Fibroblast of peridontal ligament (primary cell): ENCODE measurements at regions not wholly inside any gene's neighbourhood (a gene's known extent, or its start where the extent isn't known, plus 50 kb on each side); places are given as distances from the start of the nearest gene placed in this dataset.
"Not testable (repeated sequence)": the region's sequence is repeated elsewhere in the genome, so short reads cannot be mapped to it uniquely, and the experiment has no call there.

ENCODE experiments used
- DNase-seq: peaks from one replicate; pipeline ENCODE4 v3.0.0-alpha.2; 2010; ENCODE audit errors: extremely low read depth

DNA sequence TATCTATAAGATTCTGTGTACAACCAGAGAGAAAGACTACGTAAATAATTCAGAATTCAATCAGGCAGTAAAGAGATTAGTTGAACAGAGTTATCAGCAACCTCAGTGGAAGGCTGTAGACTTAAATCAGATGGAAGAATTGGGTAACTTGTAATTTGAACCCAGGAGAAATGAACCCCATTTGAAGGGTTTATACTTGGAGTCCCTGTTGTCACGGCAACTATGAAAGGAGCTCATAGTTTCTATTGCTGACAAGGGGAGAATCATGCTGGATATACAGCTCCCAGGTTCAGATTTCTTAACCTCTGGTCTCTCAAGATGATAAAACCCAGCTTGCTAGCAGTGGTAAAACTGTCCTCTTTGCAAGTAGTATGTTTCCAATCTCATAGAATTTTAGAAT, 54.4 kb upstream of the BMP4 start:
- DNase-seq = no peak

DNA sequence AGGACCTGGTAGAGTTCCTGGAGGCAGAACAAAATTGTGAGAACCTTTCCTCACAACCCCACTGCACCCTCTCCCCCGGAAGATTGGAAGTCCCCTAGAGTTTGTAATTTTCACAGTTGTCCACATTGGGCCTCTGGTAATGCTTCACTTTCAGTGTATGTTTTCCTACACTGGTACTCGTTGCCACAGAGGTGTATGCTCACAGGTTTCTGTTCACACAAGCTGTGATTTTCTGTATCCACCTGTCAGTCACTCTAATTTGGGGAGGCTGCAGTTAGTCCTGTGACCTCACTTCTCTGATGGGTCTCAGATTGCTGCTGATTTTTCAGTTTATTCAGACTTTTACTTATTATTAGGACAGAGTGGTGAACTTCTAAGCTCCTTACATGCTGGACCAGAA, 66.4 kb upstream of the BMP4 start:
- no peak for DNase-seq

DNA sequence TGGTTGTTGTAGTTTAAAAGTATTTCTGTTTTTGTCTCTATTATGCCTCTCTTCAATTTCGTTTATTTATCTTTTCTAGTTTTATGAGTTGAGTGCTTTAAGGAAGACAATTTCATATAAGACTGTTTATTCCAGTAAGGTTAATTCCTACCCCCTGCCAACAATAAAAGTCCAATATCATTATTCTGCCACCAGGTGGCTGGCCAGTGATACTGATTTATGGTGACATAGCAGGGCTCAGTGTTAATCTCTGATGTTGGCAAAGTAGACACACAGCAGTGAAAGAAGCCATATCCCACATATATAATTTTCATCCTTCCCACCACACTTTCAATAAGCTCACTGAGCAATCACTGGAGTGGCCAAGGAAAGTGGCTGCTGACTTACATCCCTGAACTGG, 69.0 kb upstream of the BMP4 start:
- DNase-seq = peak; percentile 47

DNA sequence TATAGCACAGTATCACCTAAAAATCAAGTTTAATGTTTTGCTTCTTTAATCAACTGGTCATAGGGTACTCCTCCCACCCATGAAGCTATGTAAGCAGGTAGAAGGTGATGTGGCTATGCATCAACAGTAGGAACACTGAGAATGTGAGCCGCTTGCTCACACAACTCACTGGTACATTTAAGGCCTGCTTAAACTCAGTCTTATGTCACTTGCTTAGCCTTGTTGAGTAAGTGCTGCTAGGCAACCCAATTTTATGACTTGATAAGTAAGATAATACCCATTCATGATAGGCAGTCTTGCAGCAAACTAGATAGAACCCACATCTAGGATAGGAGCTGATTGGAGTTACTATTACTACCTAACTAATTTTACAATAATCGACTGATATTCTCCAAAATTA, 70.0 kb upstream of the BMP4 start:
- no peak for DNase-seq

DNA sequence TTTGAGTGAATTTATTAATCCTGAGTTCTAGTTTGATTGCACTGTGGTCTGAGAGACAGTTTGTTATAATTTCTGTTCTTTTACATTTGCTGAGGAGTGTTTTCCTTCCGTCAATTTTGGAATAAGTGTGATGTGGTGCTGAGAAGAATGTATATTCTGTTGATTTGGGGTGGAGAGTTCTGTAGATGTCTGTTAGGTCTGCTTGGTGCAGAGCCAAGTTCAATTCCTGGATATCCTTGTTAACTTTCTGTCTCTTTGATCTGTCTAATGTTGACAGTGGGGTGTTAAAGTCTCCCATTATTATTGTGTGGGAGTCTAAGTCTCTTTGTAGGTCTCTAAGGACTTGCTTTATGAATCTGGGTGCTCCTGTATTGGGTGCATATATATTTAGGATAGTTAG, 74.4 kb upstream of the BMP4 start:
- not testable (repeated sequence) for DNase-seq

DNA sequence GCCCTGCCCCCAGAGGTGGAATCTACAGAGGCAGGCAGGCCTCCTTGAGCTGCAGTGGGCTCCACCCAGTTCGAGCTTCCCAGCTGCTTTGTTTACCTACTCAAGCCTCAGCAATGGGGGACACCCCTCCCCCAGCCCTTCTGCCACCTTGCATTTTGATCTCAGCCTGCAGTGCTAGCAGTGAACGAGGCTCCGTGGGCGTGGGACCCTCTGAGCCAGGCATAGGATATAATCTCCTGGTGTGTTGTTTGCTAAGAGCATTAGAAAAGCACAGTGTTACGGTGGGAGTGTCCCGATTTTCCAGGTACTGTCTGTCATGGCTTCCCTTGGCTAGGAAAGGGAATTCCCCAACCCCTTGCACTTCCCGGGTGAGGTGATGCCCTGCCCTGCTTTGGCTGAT, 76.7 kb upstream of the BMP4 start:
- not testable (repeated sequence) for DNase-seq

DNA sequence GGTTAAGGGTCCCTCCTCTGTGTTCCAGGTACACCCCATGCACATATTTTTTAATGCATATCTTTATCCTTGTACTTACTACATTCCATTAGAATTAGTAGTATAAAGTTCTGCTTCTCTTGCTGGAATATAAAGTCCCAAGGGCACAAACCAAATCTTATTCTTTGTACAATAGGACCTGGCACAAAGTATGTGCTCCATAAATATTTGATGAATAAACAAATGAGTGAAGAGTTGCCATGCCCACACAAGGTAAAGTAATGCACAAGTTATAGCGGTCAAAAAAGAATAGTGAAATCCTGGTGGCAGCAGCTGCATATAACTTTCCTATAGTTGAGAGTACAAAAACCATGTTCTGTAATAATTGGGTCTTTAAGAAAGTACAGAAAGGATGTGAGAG, 82.1 kb upstream of the BMP4 start:
- DNase-seq = no peak

DNA sequence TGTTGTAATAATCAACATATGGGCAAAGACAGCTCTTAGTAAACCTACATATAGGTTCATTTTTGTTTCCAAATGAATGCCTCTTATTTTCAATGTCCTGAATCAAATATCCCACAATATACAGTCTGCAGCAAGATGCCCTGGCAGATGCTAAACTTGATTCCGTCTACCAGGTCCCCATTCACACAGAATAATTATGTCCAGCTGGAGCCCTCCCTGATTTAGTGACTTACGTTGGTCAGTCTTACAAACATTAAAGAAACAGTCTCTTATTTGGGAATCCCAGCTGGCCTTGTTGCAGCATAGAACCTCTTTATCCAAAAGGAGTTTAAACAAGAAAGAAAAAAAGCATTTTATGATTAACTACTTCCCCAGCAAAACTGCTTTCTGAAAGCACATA, 82.7 kb upstream of the BMP4 start:
- no peak for DNase-seq

DNA sequence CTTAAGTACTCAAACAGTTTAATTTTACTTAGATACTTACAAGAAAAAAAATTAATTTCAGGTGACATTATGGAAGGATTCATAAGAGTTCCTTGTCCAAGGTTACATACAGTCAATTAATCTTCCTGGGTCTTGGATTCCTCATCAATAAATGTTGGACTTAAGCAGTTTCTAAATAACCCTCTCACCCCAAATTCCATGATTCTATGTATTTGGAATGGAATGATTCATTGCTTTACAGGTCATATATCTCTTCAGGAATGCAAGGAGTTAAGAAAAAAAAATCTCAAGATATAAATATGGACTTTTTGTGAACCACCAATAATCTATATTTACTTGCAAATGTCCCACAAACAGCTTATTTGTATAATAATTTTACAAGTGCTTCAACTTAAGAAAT, 84.2 kb upstream of the BMP4 start:
- DNase-seq = peak; percentile 19

DNA sequence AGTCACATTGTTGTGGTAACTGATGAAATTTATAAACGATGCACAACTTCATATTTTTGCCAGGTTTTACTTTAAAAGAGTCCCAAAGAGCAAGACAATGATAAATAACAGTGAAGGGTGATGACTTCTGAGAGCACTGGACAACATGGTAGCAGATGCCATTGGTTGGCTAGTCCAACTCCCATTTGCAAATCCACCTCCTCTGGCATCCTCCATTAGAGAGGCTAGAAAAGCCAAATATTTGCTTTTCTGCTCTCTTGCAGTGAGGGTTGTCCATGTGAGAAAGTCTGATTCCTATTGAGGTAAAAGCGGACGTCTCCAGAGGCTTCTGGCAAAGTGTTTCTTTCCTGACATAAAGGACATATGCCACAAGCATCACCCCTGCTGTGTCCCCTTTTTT, 89.6 kb upstream of the BMP4 start:
- DNase-seq = no peak

DNA sequence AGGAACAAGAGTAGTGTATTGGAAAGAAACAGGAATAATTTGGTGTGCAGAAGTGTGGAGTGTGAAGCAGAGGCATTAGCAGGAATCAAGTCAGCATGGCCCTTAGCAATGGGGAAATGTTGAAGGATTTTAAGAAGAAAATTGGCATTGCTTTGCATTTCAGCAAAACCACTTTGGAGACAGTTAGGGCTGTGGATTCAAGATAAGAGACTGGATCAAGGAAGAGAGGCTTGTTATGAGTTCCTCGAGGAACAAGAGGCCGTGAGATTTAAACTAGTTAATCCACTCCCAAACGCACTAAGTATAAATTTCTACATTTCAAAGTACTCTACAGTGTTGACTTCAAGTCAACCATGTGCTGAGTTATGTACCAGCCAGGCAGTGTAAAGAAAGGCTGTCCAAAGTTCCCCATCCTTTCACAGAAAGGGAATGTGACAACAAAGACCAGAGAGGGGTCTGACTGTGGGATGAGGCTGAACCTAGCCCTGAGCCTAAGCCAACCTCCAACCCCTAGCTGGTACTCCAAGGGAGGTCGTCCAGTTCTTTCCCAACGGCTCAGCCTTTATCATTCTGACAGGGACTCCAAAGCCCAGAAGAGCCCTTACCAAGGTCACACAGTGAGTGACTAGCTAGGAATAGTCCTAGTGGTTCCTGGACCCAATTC, 91.2 kb upstream of the BMP4 start:
- no peak for DNase-seq

DNA sequence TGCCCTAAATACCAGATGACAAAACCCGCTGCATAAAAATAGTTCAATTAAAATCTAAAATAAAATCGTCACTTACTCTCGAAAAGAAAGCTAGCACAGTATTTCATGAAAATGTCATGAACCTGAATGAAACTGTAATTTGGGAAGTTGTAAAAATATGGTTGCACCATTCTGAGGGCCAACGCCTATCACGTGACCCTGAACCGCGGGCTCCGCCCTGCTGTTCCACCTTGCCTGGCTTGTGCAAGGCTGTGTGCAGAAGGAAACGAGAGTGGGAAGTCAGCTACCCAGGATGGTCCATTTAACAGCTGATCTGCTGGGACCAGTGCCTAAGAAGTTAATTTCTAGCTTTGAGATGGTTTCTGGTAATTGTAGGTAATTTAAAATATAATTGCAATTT, 91.7 kb upstream of the BMP4 start:
- no peak for DNase-seq

DNA sequence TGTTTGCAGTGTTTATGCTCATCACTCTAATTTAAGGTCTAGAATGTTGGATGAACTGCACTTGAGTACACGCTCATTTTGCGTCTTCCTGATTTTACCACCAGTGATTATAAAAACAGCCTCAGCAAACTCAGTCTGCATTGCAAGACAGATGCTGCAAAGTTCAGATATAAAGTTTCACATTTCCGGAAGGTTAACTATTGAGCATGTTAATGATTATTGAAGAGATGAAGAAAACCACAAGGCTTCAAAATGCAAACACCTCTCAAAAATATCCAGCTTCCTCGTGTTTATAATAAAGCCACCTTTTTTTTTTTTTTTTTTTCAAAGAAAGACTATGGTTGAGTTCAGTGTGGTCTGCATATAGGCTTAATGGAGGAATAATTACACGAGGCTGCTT, 92.1 kb upstream of the BMP4 start:
- DNase-seq = no peak

DNA sequence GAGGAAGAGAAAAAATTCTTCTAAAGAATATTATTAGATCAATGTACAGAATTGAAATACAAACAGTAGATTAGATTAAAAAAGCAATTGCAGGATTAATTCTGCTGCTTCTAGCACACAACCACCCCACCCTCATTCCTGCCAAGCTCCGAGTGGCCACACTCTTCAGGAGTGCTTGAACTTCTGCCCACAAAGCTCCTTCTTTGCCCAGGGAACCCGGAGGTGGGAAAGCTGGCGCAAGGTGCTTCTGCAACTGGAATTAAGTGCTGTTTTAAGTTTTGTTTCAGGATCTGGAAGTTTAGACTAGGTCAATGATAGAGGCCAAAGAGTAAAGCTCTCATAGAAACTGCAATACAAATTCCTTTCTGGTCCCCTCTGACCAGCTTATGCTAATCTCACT, 94.1 kb upstream of the BMP4 start:
- no peak for DNase-seq

DNA sequence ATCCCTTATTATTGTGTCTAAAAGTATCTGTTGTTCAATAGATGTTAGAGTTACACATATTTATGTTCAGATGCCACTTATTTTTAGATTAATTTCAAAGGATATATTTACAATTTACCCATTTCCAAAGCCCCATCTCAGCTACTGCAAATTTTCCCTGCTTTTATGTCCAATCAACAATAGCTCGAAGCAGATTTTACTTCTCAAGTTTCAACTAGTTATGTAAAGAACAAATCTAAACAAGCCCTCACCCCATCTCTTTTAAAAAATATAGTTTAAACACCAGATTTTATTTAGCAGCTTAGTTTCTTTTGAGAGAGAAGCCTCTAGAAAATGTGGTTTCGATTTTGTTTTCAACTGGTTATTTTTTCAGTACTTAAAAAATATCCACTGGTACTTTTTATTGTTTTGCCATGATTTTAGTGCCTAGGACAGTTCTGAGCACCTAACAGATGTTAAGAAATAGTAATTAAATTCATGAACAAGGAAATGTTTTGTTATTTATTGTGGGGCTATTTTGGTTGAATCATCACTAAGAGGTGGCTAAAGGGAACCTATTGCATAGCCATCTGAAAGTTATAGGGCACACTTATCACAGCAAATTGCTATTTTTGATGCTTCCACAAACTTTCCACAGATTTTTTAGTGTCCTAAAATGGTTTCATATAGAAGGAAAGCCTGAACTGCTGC, 96.2 kb upstream of the BMP4 start:
- peak; percentile 9 for DNase-seq

DNA sequence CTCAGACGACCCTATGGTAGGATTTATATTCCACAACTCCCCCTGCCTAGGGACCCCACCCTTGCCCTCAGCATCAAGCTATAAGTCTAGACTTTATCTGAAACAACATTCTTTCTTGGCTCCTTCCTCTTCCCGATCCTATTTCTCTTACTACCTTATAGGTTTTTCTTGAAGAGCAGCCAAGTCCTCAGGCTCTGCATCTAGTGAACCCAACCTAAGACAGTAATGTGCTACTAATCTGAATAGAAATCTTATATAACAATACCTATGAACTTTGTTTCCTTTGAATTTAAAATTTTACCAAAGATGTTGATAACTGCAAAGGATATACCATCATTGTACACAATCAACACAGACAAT, 96.7 kb upstream of the BMP4 start:
- DNase-seq = no peak

DNA sequence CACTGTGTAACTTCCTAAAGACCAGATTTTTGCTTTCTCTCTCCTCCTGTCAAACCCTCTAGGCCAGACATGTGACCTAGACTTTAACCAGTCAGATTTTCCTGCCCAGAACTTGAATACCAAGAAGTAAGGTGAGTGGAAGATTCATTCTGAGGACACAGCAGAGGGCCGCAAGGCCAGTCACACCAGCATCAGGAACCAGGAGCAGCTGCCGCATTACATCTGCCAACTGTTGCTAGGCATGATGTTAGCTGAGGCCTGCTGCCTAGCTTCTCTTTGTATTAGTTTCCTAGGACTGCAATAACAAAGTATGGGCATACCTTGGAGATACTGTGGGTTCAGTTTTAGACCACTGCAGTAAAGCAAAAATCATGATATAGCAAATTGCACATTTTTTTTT, 101.9 kb upstream of the BMP4 start:
- no peak for DNase-seq

DNA sequence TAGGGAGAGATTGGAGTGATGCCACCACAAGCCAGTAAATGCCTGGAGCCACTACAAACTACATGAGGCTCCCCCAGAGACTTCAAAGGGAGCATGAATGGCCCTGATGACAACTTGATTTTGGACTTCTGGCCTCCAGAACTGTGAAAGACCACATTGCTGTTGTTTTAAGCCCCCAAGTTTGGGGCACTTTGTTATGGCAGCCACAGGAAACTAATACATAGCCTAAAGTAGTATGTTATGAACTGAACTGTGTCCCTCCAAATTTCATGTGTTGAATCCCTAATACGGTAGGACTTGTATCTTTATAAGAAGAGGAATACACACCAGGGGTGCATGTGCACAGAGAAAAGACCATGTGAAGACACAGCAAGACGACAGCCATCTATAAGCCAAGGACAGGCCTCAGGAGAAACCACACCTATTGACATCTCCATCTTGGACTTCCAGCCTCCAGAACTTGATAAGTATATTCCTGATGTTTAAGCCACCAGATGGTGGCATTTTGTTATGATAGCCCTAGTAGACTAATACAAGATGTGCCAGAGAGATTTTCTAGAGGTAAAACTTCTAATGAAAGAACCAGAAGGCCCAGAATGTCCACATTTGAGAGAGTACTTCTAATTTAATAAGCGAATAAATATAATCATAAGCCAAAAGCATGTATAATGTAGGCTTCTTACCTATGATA, 127.1 kb upstream of the BMP4 start:
- no peak for DNase-seq

DNA sequence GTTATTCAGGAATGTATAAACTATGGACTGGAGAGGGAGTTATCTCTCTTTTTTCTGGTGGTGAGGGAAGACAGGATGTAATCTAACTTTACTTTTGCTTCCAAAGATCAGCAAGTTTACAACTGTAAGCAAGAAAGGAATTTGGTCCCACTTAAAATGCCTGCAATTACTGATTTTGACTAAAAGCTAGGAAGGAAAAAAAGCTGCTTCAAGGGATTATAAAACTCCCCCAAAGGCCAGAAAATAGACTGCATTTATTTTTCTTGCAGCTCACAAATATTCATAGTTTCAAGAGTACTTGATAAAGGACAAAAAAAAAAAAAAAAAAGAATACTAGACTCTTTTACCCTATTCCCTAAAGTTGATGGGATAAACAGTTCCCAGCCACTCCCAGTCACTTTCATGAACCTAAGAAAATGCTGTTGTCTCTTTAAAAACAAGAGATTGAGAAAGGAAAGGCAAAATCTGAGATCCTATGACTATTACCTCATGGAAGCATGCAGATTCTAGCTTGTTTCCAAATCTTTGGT, 128.7 kb upstream of the BMP4 start:
- DNase-seq = peak; percentile 62

DNA sequence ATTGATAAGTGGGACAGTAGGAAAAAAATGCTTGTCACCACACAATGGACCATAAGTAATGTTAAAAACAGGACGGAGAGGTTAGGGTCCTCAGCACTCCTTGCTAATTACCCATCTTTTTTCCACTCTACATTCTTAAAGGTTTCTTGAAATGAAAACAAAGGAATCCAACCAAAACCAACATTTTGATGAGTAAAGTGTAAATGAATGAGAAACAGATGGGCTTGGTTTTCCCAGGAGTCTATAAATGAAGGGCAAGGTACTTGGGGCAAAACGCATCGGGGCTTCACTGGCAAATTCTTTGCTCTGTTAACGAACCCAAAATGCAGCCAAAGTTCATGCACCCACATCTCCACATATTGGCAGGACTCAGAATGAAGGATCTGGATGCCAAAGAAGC, 129.2 kb upstream of the BMP4 start:
- peak; percentile 52 for DNase-seq

DNA sequence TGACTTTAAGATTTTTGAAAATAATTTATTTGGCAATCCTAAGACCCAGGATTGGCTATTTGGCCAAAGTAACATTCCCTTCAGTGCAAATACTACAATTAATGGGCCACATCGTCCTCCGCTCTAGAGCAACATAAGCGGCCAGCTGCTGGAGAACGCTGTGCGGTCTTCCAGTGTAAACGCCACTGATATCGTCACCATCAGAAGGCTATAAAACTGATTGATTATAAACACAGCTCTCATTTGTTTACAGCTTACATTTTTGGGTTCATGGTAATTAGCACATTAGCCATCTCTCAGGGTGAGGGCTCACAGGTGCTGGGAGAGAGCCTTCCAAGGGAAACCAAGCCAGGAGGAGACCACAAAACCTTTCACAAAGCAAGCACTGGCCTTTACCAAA, 130.1 kb upstream of the BMP4 start:
- DNase-seq = no peak

DNA sequence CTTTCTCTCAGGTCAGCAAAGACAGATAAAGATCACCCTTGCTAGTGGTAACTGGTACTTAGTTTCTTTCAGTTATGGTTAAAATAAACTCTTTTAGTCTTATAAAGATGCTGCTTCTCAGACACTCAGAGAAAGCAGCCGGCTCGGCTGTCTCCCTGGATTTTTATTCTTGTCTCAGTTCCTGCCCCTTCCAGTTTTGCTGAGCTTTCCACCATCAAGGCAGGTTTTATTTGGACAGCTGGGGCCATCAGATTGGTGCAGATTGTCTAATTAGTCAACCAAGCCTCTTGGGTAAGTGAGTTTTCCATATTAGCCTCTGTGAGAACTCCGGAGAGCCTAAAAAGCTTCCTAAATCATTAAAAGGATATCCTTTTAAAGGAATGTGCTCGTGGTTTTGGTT, 130.8 kb upstream of the BMP4 start:
- no peak for DNase-seq

DNA sequence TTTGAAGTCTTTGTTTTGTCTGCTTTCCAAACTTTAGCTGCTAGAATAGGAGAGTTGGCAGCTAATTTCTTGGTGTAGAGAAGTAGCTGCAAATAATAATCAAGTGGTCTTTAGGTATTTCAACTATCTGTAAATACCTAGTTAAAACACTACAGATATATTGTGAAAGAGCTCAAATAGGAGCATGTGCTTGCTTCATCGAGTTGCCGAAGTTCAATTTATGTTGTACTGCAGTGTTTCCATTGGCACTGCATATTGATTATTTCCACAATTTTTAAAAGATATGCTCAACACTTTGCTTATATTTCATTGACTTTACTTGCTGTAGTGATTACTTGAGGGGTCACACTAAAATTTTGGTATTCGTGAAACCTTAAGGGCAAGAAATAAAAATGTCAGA, 131.6 kb upstream of the BMP4 start:
- DNase-seq = no peak
